Body of pancreas (tissue), 4 donors: ENCODE measurements at regions not wholly inside any gene's neighbourhood (a gene's known extent, or its start where the extent isn't known, plus 50 kb on each side); places are given as distances from the start of the nearest gene placed in this dataset.

ENCODE experiments used
- POLR2A ChIP-seq, 3 donors: fragments of 450-650 bp; IDR thresholded peaks; one replicate each; pipeline ENCODE4 v1.6.1; 2016; ENCODE audit warnings: antibody characterized with exemption in 3 of 3, mild to moderate bottlenecking in 2 of 3
- TF ChIP-seq, protein P1 (sequence below), 7 experiments: fragments of 450-650 bp in 4 of 7; fragments of 200-600 bp in 3 of 7; sonication (generic) in 3 of 7; IDR thresholded peaks; one replicate each; pipeline ENCODE4 v1.5.1; 2016 to 2019; ENCODE audit warnings: antibody characterized with exemption in 7 of 7

DNA sequence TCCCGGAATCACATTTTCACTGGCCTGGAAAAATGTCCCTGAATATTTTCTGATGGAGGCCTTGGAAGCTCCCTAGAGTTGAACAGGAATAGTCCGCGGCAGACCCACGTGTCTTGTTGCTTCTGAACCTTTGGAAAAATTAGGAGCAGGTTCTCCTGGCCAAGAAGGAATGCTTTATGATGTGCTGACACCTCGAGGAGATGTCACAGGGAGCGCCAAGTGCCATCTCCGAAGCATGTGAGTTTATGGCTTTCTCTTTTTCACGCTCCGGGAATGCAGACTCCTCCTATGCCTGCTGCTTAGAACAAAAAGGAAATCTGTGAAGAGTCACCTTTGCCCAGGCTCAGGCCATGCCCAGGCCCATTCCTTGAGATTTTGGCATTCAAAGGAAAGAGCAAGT lies 84.6 kb downstream of the BOD1 start:
- TF ChIP-seq, protein P1, sequence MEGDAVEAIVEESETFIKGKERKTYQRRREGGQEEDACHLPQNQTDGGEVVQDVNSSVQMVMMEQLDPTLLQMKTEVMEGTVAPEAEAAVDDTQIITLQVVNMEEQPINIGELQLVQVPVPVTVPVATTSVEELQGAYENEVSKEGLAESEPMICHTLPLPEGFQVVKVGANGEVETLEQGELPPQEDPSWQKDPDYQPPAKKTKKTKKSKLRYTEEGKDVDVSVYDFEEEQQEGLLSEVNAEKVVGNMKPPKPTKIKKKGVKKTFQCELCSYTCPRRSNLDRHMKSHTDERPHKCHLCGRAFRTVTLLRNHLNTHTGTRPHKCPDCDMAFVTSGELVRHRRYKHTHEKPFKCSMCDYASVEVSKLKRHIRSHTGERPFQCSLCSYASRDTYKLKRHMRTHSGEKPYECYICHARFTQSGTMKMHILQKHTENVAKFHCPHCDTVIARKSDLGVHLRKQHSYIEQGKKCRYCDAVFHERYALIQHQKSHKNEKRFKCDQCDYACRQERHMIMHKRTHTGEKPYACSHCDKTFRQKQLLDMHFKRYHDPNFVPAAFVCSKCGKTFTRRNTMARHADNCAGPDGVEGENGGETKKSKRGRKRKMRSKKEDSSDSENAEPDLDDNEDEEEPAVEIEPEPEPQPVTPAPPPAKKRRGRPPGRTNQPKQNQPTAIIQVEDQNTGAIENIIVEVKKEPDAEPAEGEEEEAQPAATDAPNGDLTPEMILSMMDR (IDR thresholded peaks at IDR 0.05), result no peak
- TF ChIP-seq POLR2A (IDR thresholded peaks at IDR 0.05), result no peak
